ENCODE measurements at regions not wholly inside any gene's neighbourhood (a gene's known extent, or its start where the extent isn't known, plus 50 kb on each side); places are given as distances from the start of the nearest gene placed in this dataset.

GRCh38 chr4:36687681-36688080 is 406.3 kb downstream of the DTHD1 start:
- Histone ChIP-seq H3K27ac (ENCODE audit: low read depth, low read length) (no peak overlapping the region), H3K36me3 (ENCODE audit: insufficient read depth, low read length) (no peaks in the 10 kb centered on the region), H3K4me2 (ENCODE audit: low read length) (no peak overlapping the region), H3K4me3 (ENCODE audit: insufficient read depth, low read depth, low read length) (no peak overlapping the region), H3K79me2 (ENCODE audit: insufficient read depth, low read length) (no peaks in the 10 kb centered on the region), H2AFZ (ENCODE audit: low read depth, low read length) (no peak overlapping the region), H4K20me1 (ENCODE audit: insufficient read depth, low read length) (no peaks in the 10 kb centered on the region), H3K27me3 (ENCODE audit: insufficient read depth, low read length) (no peaks in the 10 kb centered on the region), H3K4me1 (ENCODE audit: insufficient read depth, low read length) (no peaks in the 10 kb centered on the region), H3K9me3 (ENCODE audit: insufficient read depth, low read depth, low read length) (no peaks in the 10 kb centered on the region), H3K9ac (ENCODE audit: low read length) (no peak overlapping the region)
- no peaks in the 10 kb centered on the region for H3K4me1 Mint-ChIP-seq (ENCODE audit: low read depth, unreplicated experiment)
- peaks cover 8% of the 10 kb centered on the region for H3K9me3 Mint-ChIP-seq (ENCODE audit: unreplicated experiment)
- H3K4me3 Mint-ChIP-seq (ENCODE audit: unreplicated experiment) = no peak overlapping the region
- no peaks in the 10 kb centered on the region for H3K36me3 Mint-ChIP-seq (ENCODE audit: low read depth, unreplicated experiment)
- no peak for TF ChIP-seq EZH2 (IDR thresholded peaks at IDR 0.05; ENCODE audit: insufficient read depth, low read length)
- TF ChIP-seq CTCF (IDR thresholded peaks at IDR 0.05; ENCODE audit: insufficient read depth, low read depth, low read length) = no peak
- H3K27ac Mint-ChIP-seq (ENCODE audit: unreplicated experiment) = no peak overlapping the region
- FAIRE-seq (no peak), DNase-seq (ENCODE audit: low read depth) (no peak)
- H3K27me3 Mint-ChIP-seq (ENCODE audit: low read depth, unreplicated experiment) = no peaks in the 10 kb centered on the region

DNA sequence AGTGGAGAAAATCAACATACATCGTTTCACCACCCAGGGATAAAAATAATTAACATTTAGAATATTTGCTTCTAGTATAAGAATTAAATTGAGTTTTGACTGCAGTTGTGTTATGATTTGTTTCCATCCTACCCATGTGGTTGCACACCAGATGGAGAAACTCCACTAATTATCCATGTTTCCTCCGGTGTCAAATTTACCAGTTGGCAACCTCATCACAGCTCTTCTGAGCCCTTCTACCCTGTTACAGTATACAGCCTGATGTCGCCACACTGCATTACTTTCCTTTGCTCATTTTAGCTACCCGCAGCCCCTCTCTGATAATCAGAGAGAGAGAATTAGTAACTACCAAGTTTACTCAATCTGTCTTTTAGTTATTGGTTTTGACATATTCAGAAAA is 411.2 kb downstream of the DTHD1 start:
- no peak for DNase-seq (ENCODE audit: low read depth)
- H3K4me1 ChIP-seq (ENCODE audit: insufficient read depth, low read length) = no peaks in the 10 kb centered on the region
- no peaks in the 10 kb centered on the region for H3K79me2 ChIP-seq (ENCODE audit: insufficient read depth, low read length)
- Mint-ChIP-seq H3K4me1 (ENCODE audit: low read depth, unreplicated experiment) (no peaks in the 10 kb centered on the region), H3K9me3 (ENCODE audit: unreplicated experiment) (peaks cover 6% of the 10 kb centered on the region), H3K4me3 (ENCODE audit: unreplicated experiment) (no peak overlapping the region), H3K27ac (ENCODE audit: unreplicated experiment) (no peak overlapping the region), H3K36me3 (ENCODE audit: low read depth, unreplicated experiment) (no peaks in the 10 kb centered on the region), H3K27me3 (ENCODE audit: low read depth, unreplicated experiment) (no peaks in the 10 kb centered on the region)
- H3K36me3 ChIP-seq (ENCODE audit: insufficient read depth, low read length) = no peaks in the 10 kb centered on the region
- FAIRE-seq = no peak
- H2AFZ ChIP-seq (ENCODE audit: low read depth, low read length) = no peak overlapping the region
- no peak overlapping the region for H3K9ac ChIP-seq (ENCODE audit: low read length)
- H3K4me3 ChIP-seq (ENCODE audit: insufficient read depth, low read depth, low read length) = no peak overlapping the region
- no peaks in the 10 kb centered on the region for H3K27me3 ChIP-seq (ENCODE audit: insufficient read depth, low read length)
- no peak for TF ChIP-seq EZH2 (IDR thresholded peaks at IDR 0.05; ENCODE audit: insufficient read depth, low read length)
- no peak for TF ChIP-seq CTCF (IDR thresholded peaks at IDR 0.05; ENCODE audit: insufficient read depth, low read depth, low read length)
- no peak overlapping the region for H3K4me2 ChIP-seq (ENCODE audit: low read length)
- no peak overlapping the region for H3K27ac ChIP-seq (ENCODE audit: low read depth, low read length)
- no peaks in the 10 kb centered on the region for H3K9me3 ChIP-seq (ENCODE audit: insufficient read depth, low read depth, low read length)
- H4K20me1 ChIP-seq (ENCODE audit: insufficient read depth, low read length) = no peaks in the 10 kb centered on the region

DNA sequence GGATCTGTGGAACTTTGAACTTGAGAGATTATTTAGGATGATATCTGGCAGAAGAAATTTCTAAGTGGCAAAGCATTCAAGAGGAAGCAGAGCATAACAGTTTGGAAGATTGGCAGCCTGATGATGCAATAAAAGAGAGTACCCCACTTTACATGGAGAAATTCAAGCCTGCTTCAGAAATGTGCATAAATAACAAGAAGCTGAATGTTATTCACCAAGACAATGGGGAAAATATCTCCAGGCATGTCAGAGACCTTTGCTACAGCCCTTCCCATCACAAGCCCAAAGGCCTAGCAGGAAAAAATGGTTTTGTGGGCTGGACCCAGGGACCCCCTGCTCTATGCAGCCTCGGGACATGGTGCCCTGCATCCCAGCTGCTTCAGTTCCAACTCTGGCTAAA is 420.8 kb downstream of the DTHD1 start:
- Histone ChIP-seq H3K9ac (ENCODE audit: low read length) (no peak overlapping the region), H3K36me3 (ENCODE audit: insufficient read depth, low read length) (no peaks in the 10 kb centered on the region), H3K79me2 (ENCODE audit: insufficient read depth, low read length) (no peaks in the 10 kb centered on the region), H3K4me1 (ENCODE audit: insufficient read depth, low read length) (no peaks in the 10 kb centered on the region), H3K9me3 (ENCODE audit: insufficient read depth, low read depth, low read length) (no peaks in the 10 kb centered on the region), H3K27ac (ENCODE audit: low read depth, low read length) (no peak overlapping the region), H2AFZ (ENCODE audit: low read depth, low read length) (no peak overlapping the region), H3K4me2 (ENCODE audit: low read length) (no peak overlapping the region), H3K27me3 (ENCODE audit: insufficient read depth, low read length) (no peaks in the 10 kb centered on the region), H3K4me3 (ENCODE audit: insufficient read depth, low read depth, low read length) (no peak overlapping the region), H4K20me1 (ENCODE audit: insufficient read depth, low read length) (no peaks in the 10 kb centered on the region)
- peaks cover 6% of the 10 kb centered on the region for H3K9me3 Mint-ChIP-seq (ENCODE audit: unreplicated experiment)
- no peak overlapping the region for H3K27ac Mint-ChIP-seq (ENCODE audit: unreplicated experiment)
- DNase-seq (ENCODE audit: low read depth) (no peak), FAIRE-seq (no peak)
- no peaks in the 10 kb centered on the region for H3K4me1 Mint-ChIP-seq (ENCODE audit: low read depth, unreplicated experiment)
- no peak overlapping the region for H3K4me3 Mint-ChIP-seq (ENCODE audit: unreplicated experiment)
- no peaks in the 10 kb centered on the region for H3K27me3 Mint-ChIP-seq (ENCODE audit: low read depth, unreplicated experiment)
- no peaks in the 10 kb centered on the region for H3K36me3 Mint-ChIP-seq (ENCODE audit: low read depth, unreplicated experiment)
- no peak for TF ChIP-seq EZH2 (IDR thresholded peaks at IDR 0.05; ENCODE audit: insufficient read depth, low read length)
- TF ChIP-seq CTCF (IDR thresholded peaks at IDR 0.05; ENCODE audit: insufficient read depth, low read depth, low read length) = no peak
